OCI-LY1 (cell line): ENCODE measurements at regions not wholly inside any gene's neighbourhood (a gene's known extent, or its start where the extent isn't known, plus 50 kb on each side); places are given as distances from the start of the nearest gene placed in this dataset.

ENCODE experiments used
- H2AFZ ChIP-seq: fragments of 200-600 bp; sonication (generic), shearing (Covaris generic); 2 replicates; pipeline ENCODE4 v1.6.0; 2014; ENCODE audit warnings: antibody characterized with exemption, mild to moderate bottlenecking, low read length
- H3F3A ChIP-seq: fragments of 200-600 bp; sonication (generic), shearing (Covaris generic); 2 replicates; pipeline ENCODE4 v1.6.0; 2014; ENCODE audit warnings: mild to moderate bottlenecking, antibody characterized with exemption, low read length, moderate library complexity; ENCODE audit not compliant: insufficient read depth
- H3K27ac ChIP-seq: fragments of 200-600 bp; sonication (generic); 2 replicates; pipeline ENCODE4 v1.5.1; 2014; ENCODE audit warnings: low read length, mixed run types, mild to moderate bottlenecking, low read depth; ENCODE audit not compliant: poor library complexity, severe bottlenecking
- H3K27me3 ChIP-seq: fragments of 200-600 bp; sonication (generic); 2 replicates; pipeline ENCODE4 v1.6.0; 2014; ENCODE audit warnings: antibody characterized with exemption, mild to moderate bottlenecking, low read length, moderate library complexity; ENCODE audit not compliant: insufficient read depth
- H3K36me3 ChIP-seq: fragments of 200-600 bp; sonication (generic); 2 replicates; pipeline ENCODE4 v1.6.1; 2014; ENCODE audit warnings: mild to moderate bottlenecking, antibody characterized with exemption, low read length, moderate library complexity, mixed read lengths; ENCODE audit not compliant: insufficient read depth
- H3K4me1 ChIP-seq: fragments of 200-600 bp; sonication (generic); 2 replicates; pipeline ENCODE4 v1.5.1; 2014; ENCODE audit warnings: mild to moderate bottlenecking, low read length, moderate library complexity; ENCODE audit not compliant: insufficient read depth, severe bottlenecking
- H3K4me2 ChIP-seq: fragments of 200-600 bp; sonication (generic), shearing (Covaris generic); 2 replicates; pipeline ENCODE4 v1.6.1; 2014; ENCODE audit warnings: low read length
- H3K4me3 ChIP-seq: fragments of 200-600 bp; sonication (generic); 2 replicates; pipeline ENCODE4 v1.5.1; 2014; ENCODE audit warnings: low read length, low read depth, mild to moderate bottlenecking, mixed read lengths; ENCODE audit not compliant: poor library complexity, severe bottlenecking
- H3K79me2 ChIP-seq: fragments of 200-600 bp; shearing (Covaris generic); 2 replicates; pipeline ENCODE4 v1.6.1; 2016; ENCODE audit warnings: mixed run types, low read length, mixed read lengths; ENCODE audit not compliant: insufficient read depth
- H3K9ac ChIP-seq: fragments of 200-600 bp; sonication (generic), shearing (Covaris generic); 2 replicates; pipeline ENCODE4 v1.6.1; 2014; ENCODE audit warnings: mild to moderate bottlenecking, low read length, mixed read lengths
- H3K9me2 ChIP-seq: fragments of 200-600 bp; sonication (generic), shearing (Covaris generic); 2 replicates; pipeline ENCODE4 v1.6.1; 2014; ENCODE audit warnings: low read depth, mild to moderate bottlenecking, low read length, mixed read lengths
- H3K9me3 ChIP-seq: fragments of 200-600 bp; shearing (Covaris generic); 2 replicates; pipeline ENCODE4 v1.6.1; 2014; ENCODE audit warnings: low read length, mixed read lengths
- H4K20me1 ChIP-seq: fragments of 200-600 bp; sonication (generic), shearing (Covaris generic); 2 replicates; pipeline ENCODE4 v1.6.0; 2016; ENCODE audit warnings: mild to moderate bottlenecking, low read length; ENCODE audit not compliant: insufficient read depth
- CTCF ChIP-seq: fragments of 200-600 bp; sonication (generic), shearing (Covaris generic); IDR thresholded peaks from 2 replicates; pipeline ENCODE4 v1.5.1; 2017; ENCODE audit warnings: mild to moderate bottlenecking, antibody characterized with exemption, low read length, moderate library complexity, mixed read lengths
- EZH2 ChIP-seq: fragments of 200-600 bp; sonication (generic), shearing (Covaris generic); IDR thresholded peaks from 2 replicates; pipeline ENCODE4 v1.8.0; 2017; ENCODE audit warnings: borderline replicate concordance, mixed run types, mild to moderate bottlenecking, antibody characterized with exemption, low read length, moderate library complexity, mixed read lengths

GRCh38 chr10:131811630-131812403 lies 89.0 kb upstream of the PPP2R2D start:
- Histone ChIP-seq H3K27ac (no peak overlapping the region), H3K9me3 (no peaks in the 10 kb centered on the region), H4K20me1 (no peaks in the 10 kb centered on the region), H3K4me3 (no peak overlapping the region), H3K79me2 (no peaks in the 10 kb centered on the region), H3K9me2 (no peaks in the 10 kb centered on the region), H3K4me1 (no peaks in the 10 kb centered on the region), H3K4me2 (no peak overlapping the region), H2AFZ (no peak overlapping the region), H3K27me3 (no peaks in the 10 kb centered on the region), H3K9ac (no peak overlapping the region), H3F3A (no peaks in the 10 kb centered on the region), H3K36me3 (no peaks in the 10 kb centered on the region)
- TF ChIP-seq EZH2 (no peak), CTCF (no peak)

- Histone ChIP-seq H3K27ac (no peak overlapping the region), H3K27me3 (no peaks in the 10 kb centered on the region), H3K9me3 (no peaks in the 10 kb centered on the region), H4K20me1 (no peaks in the 10 kb centered on the region), H3K4me2 (no peak overlapping the region), H3K9me2 (no peaks in the 10 kb centered on the region), H2AFZ (no peak overlapping the region), H3K9ac (no peak overlapping the region), H3K4me1 (no peaks in the 10 kb centered on the region), H3F3A (no peaks in the 10 kb centered on the region), H3K79me2 (no peaks in the 10 kb centered on the region), H3K36me3 (no peaks in the 10 kb centered on the region), H3K4me3 (no peak overlapping the region)
- TF ChIP-seq CTCF (no peak), EZH2 (no peak)
Observed at GRCh38 chr10:131812736-131813604, 87.8 kb upstream of the PPP2R2D start.

GRCh38 chr10:131814567-131815265 lies 86.1 kb upstream of the PPP2R2D start:
- H3K9ac ChIP-seq, result no peak overlapping the region
- TF ChIP-seq EZH2, result no peak
- no peak for TF ChIP-seq CTCF
- H3K9me2 ChIP-seq, result no peaks in the 10 kb centered on the region
- no peak overlapping the region for H3K4me3 ChIP-seq
- H4K20me1 ChIP-seq, result no peaks in the 10 kb centered on the region
- no peaks in the 10 kb centered on the region for H3K4me1 ChIP-seq
- H3K9me3 ChIP-seq, result no peaks in the 10 kb centered on the region
- H2AFZ ChIP-seq, result no peak overlapping the region
- no peak overlapping the region for H3K4me2 ChIP-seq
- no peak overlapping the region for H3K27ac ChIP-seq
- no peaks in the 10 kb centered on the region for H3K36me3 ChIP-seq
- H3F3A ChIP-seq, result no peaks in the 10 kb centered on the region
- H3K79me2 ChIP-seq, result no peaks in the 10 kb centered on the region
- H3K27me3 ChIP-seq, result no peaks in the 10 kb centered on the region
